ENCODE measurements at regions not wholly inside any gene's neighbourhood (a gene's known extent, or its start where the extent isn't known, plus 50 kb on each side); places are given as distances from the start of the nearest gene placed in this dataset.

DNA sequence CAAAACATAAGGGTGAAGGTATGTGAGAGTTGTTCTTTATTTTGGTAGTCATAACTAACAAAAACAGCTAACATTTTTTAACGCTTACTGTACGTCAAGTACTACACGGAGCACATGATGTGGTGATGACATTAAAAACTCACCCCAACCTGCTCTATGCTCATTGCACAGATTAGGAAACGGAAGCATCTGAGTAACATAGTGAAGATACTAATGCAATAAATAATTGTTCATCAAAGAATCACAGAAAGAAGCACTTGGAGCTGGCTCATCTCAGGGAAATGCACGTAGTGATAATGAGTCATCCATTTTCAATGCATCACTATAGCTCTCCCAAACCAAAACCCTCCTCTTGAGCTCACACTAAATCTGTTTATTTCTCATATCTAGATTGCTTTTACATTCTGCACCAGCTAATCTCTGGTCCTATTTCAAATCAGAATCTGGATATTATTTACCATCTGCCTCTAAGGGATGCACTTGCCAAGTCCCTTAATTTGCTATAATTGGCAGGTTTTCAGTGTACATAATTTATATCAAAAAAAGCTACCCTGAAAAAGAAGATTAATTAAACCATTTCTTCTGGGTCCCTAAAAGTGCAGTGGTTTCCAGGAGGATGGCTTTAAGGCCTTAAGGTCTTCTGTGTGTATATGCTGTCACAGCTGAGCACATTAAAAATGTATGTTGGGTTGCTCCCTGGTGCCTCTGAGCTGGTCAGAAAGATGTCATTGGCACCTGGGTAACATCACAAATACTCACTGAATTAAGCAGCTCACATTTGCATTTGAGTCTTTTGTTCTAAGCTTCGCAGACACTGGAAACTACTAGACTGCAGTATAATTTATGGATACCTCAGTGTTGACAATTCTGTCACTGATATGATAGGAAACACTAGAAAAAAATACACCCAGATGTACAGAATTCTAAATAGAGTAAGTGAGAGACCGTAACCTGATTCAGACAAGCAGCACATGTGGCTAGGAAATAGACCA is 677.4 kb upstream of the CITED2 start:
- peaks cover 0 to 17% of the 10 kb centered on the region in 2 donors for H3K4me1 ChIP-seq (replicated peaks in 1 of 2)
- no peaks in the 10 kb centered on the region for H3K36me3 ChIP-seq (replicated peaks in 1 of 2)
- peak overlapping the region in 1 of 5 donors; percentile 50 for H3K27ac ChIP-seq
- H3K9me3 ChIP-seq (replicated peaks in 1 of 3) = peaks cover 0 to 5% (median 0%) of the 10 kb centered on the region in 3 donors
- intact Hi-C loops (cut with DNase I) = no loop called here
- TF ChIP-seq, protein P1, sequence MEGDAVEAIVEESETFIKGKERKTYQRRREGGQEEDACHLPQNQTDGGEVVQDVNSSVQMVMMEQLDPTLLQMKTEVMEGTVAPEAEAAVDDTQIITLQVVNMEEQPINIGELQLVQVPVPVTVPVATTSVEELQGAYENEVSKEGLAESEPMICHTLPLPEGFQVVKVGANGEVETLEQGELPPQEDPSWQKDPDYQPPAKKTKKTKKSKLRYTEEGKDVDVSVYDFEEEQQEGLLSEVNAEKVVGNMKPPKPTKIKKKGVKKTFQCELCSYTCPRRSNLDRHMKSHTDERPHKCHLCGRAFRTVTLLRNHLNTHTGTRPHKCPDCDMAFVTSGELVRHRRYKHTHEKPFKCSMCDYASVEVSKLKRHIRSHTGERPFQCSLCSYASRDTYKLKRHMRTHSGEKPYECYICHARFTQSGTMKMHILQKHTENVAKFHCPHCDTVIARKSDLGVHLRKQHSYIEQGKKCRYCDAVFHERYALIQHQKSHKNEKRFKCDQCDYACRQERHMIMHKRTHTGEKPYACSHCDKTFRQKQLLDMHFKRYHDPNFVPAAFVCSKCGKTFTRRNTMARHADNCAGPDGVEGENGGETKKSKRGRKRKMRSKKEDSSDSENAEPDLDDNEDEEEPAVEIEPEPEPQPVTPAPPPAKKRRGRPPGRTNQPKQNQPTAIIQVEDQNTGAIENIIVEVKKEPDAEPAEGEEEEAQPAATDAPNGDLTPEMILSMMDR (IDR thresholded peaks at IDR 0.05) = no peak
- no peak for TF ChIP-seq POLR2A (IDR thresholded peaks at IDR 0.05)
- WGBS, 4 donors = 66 to 71% (median 67%) methylated on average over 7 of the region's 7 CpGs
- no peak overlapping the region for H3K4me3 ChIP-seq
- H3K27me3 ChIP-seq = no peaks in the 10 kb centered on the region
- DNase-seq = peak in 2 of 7 donors; percentile 12 to 14

GRCh38 chr6:140050101-140050995 is 675.9 kb upstream of the CITED2 start:
- no peaks in the 10 kb centered on the region for H3K27me3 ChIP-seq
- WGBS, 4 donors = 84 to 92% (median 90%) methylated on average over 15 of the region's 15 CpGs
- H3K4me1 ChIP-seq (replicated peaks in 1 of 2) = peaks cover 0 to 17% of the 10 kb centered on the region in 2 donors
- H3K9me3 ChIP-seq (replicated peaks in 1 of 3) = peaks cover 0 to 5% (median 0%) of the 10 kb centered on the region in 3 donors
- H3K4me3 ChIP-seq = no peak overlapping the region
- TF ChIP-seq, protein P1 (IDR thresholded peaks at IDR 0.05) = no peak
- TF ChIP-seq POLR2A (IDR thresholded peaks at IDR 0.05) = peak in 1 of 2 donors; percentile 19
- H3K27ac ChIP-seq = peak overlapping the region in 1 of 5 donors; percentile 56
- DNase-seq = peak in 3 of 7 donors; percentile 19 to 85 (median 21)
- H3K36me3 ChIP-seq (replicated peaks in 1 of 2) = no peaks in the 10 kb centered on the region
- intact Hi-C loops (cut with DNase I) = no loop called here

DNA sequence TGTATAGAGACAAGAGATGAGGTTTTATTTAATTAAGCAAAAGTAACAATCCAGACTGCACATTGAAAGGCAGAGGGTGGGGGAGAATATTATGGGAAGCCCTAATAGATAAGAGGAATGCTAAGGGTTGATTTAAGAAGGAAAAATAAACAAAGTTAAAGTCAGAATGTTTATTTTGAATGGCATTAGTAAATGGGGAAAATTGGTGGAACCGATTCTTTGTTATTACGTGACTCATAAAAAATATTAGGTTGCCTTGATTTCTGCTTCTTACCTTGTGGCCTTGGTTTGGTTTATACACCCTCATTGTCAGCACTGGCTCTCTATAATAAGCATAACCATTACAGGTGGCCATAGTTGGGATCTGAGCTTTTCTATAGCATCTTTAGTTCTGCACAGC is 674.8 kb upstream of the CITED2 start:
- Histone ChIP-seq H3K27me3 (no peaks in the 10 kb centered on the region), H3K27ac (peak overlapping the region in 1 of 5 donors; percentile 56), H3K9me3 (replicated peaks in 1 of 3) (peaks cover 0 to 5% (median 0%) of the 10 kb centered on the region in 3 donors), H3K36me3 (replicated peaks in 1 of 2) (no peaks in the 10 kb centered on the region), H3K4me1 (replicated peaks in 1 of 2) (peaks cover 2 to 19% of the 10 kb centered on the region in 2 donors), H3K4me3 (no peak overlapping the region)
- TF ChIP-seq, protein P1 (IDR thresholded peaks at IDR 0.05) = no peak
- no peak for TF ChIP-seq POLR2A (IDR thresholded peaks at IDR 0.05)
- intact Hi-C loops (cut with DNase I) = no loop called here
- no peak for DNase-seq
- 59 to 81% (median 75%) methylated on average over 2 of the region's 2 CpGs for WGBS, 4 donors
